Astrocyte (in vitro differentiated cells and primary cell): ENCODE measurements at regions not wholly inside any gene's neighbourhood (a gene's known extent, or its start where the extent isn't known, plus 50 kb on each side); places are given as distances from the start of the nearest gene placed in this dataset.
"Not testable (repeated sequence)": the region's sequence is repeated elsewhere in the genome, so short reads cannot be mapped to it uniquely, and the experiment has no call there.

ENCODE experiments used
- EZH2 ChIP-seq: IDR thresholded peaks from 2 replicates; pipeline ENCODE4 v1.6.1; 2012; ENCODE audit warnings: mild to moderate bottlenecking, low read length, inconsistent platforms; ENCODE audit not compliant: insufficient read depth
- TF ChIP-seq, protein P1 (sequence below): IDR thresholded peaks from 2 replicates; pipeline ENCODE4 v1.5.1; 2011; ENCODE audit warnings: low read depth, mild to moderate bottlenecking, inconsistent platforms, low read length, moderate library complexity; ENCODE audit not compliant: insufficient read depth

DNA sequence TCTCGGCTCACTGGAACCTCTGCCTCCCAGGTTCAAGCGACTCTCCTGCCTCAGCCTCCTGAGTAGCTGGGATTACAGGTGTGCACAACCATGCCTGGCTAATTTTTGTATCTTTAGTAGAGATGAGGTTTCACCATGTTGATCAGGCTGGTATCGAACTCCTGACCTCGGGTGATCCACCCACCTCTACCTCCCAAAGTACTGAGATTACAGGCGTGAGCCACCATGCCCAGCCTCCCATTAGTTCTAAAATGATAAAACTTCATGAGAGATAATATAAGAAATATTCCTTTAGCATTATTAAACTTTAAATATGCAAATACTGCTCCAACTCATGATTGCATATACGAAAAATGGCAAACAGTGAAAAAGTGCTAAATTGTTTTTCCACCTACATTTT is 793.6 kb upstream of the CDH10 start:
- TF ChIP-seq, protein P1, sequence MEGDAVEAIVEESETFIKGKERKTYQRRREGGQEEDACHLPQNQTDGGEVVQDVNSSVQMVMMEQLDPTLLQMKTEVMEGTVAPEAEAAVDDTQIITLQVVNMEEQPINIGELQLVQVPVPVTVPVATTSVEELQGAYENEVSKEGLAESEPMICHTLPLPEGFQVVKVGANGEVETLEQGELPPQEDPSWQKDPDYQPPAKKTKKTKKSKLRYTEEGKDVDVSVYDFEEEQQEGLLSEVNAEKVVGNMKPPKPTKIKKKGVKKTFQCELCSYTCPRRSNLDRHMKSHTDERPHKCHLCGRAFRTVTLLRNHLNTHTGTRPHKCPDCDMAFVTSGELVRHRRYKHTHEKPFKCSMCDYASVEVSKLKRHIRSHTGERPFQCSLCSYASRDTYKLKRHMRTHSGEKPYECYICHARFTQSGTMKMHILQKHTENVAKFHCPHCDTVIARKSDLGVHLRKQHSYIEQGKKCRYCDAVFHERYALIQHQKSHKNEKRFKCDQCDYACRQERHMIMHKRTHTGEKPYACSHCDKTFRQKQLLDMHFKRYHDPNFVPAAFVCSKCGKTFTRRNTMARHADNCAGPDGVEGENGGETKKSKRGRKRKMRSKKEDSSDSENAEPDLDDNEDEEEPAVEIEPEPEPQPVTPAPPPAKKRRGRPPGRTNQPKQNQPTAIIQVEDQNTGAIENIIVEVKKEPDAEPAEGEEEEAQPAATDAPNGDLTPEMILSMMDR, result not testable (repeated sequence)
- TF ChIP-seq EZH2, result not testable (repeated sequence)
